HEK293T (cell line): ENCODE measurements at regions not wholly inside any gene's neighbourhood (a gene's known extent, or its start where the extent isn't known, plus 50 kb on each side); places are given as distances from the start of the nearest gene placed in this dataset.

ENCODE experiments used
- BHLHE40 ChIP-seq: fragments of 450-650 bp; IDR thresholded peaks from 2 replicates; pipeline ENCODE4 v1.6.1; 2016; ENCODE audit warnings: mild to moderate bottlenecking, moderate library complexity, borderline replicate concordance
- CTBP1 ChIP-seq: fragments of 450-650 bp; IDR thresholded peaks from 2 replicates; pipeline ENCODE4 v1.6.1; 2016; ENCODE audit warnings: borderline replicate concordance
- ELF4 ChIP-seq: fragments of 450-650 bp; IDR thresholded peaks from 2 replicates; pipeline ENCODE4 v1.6.1; 2017; ENCODE audit warnings: antibody characterized with exemption
- FOXA1 ChIP-seq: fragments of 450-650 bp; IDR thresholded peaks from 2 replicates; pipeline ENCODE4 v1.6.1; 2016; ENCODE audit warnings: mild to moderate bottlenecking
- FOXK2 ChIP-seq: fragments of 450-650 bp; IDR thresholded peaks from 2 replicates; pipeline ENCODE4 v1.6.1; 2016; ENCODE audit warnings: mild to moderate bottlenecking
- FOXM1 ChIP-seq: fragments of 450-650 bp; IDR thresholded peaks from 2 replicates; pipeline ENCODE4 v1.6.1; 2017; ENCODE audit warnings: mild to moderate bottlenecking, borderline replicate concordance
- L3MBTL2 ChIP-seq: fragments of 450-650 bp; conservative IDR thresholded peaks from 2 replicates; pipeline ENCODE4 v1.6.1; 2016; ENCODE audit warnings: mild to moderate bottlenecking
- PKNOX1 ChIP-seq: fragments of 450-650 bp; IDR thresholded peaks from 2 replicates; pipeline ENCODE4 v1.6.1; 2016
- SP1 ChIP-seq: fragments of 450-650 bp; IDR thresholded peaks from 2 replicates; pipeline ENCODE4 v1.6.1; 2017

- TF ChIP-seq BHLHE40: no peak
- TF ChIP-seq PKNOX1: no peak
- no peak for TF ChIP-seq FOXM1
- TF ChIP-seq FOXK2: no peak
- TF ChIP-seq FOXA1: no peak
- TF ChIP-seq SP1: no peak
- TF ChIP-seq ELF4: no peak
- no peak for TF ChIP-seq L3MBTL2
- no peak for TF ChIP-seq CTBP1
Measured at GRCh38 chr21:41621513-41621912, 113.6 kb upstream of the TMPRSS2 start.
